ENCODE measurements at regions not wholly inside any gene's neighbourhood (a gene's known extent, or its start where the extent isn't known, plus 50 kb on each side); places are given as distances from the start of the nearest gene placed in this dataset.

- DNase-seq: no peak
Measured at GRCh38 chr12:127536833-127537428, 730.0 kb upstream of the TMEM132C start.

DNA sequence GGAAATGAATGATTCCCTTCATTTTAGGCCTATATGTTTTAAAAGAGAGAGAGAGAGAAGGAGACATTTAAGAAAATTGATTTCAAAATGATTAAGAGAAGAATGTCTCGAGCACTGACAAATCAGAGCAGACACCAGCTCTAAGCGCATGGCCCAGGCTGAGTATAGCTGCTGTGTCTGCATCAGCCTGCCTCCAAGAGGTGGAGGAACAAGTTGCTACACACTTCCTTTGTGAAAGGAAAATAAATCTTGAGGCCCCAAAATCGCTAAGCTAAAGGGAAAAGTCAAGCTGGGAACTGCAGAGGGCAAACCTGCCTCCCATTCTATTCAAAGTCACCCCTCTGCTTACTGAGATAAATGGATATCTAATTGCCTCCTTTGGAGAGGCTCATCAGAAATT lies 728.7 kb upstream of the TMEM132C start:
- no peak for DNase-seq

- no peak for DNase-seq
Measured at GRCh38 chr12:127539226-127539858, 727.6 kb upstream of the TMEM132C start.

- DNase-seq: no peak
Measured at GRCh38 chr12:127542391-127542790, 724.6 kb upstream of the TMEM132C start.

- DNase-seq: no peak
Measured at GRCh38 chr12:127542931-127543330, 724.0 kb upstream of the TMEM132C start.

DNA sequence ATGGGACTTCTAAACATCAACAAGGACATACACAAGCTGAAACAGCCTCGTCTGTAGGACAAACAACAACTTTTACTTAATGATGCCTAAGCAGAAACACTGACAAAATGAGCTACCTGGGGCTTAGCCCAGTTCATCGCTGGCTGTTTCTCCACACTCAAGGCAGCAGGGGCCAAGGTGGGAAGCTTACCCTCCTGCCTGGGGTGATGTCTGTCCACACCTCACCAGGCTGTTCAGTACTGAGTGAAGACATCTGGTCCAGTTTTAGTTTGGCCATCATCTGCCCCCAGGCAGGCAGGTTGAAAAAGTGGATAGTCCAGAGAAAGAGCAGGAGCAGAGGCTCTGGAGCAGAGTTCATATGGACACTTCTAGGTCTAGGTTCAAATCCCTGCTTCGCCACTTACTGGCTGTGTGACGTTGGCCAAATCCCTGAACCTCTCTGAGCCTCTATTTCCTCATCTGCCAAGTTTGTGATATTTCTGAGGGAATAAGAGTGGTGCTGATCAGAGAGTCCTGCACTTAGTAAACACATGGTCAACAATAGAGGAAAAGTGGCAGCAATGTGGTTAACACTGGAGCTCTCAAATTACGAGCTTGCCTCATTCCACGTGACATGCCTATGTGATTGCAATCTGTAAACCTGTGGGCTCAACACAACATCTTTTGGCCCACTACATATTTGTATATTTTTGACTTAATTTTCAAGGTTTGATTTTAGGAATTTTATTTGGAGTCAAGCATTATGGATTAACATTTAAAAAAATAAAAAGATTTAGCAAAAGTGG lies 720.1 kb upstream of the TMEM132C start:
- DNase-seq: no peak

- DNase-seq: no peak
Measured at GRCh38 chr12:127548123-127548553, 718.8 kb upstream of the TMEM132C start.

- no peak for DNase-seq
Measured at GRCh38 chr12:127550271-127550670, 716.7 kb upstream of the TMEM132C start.

DNA sequence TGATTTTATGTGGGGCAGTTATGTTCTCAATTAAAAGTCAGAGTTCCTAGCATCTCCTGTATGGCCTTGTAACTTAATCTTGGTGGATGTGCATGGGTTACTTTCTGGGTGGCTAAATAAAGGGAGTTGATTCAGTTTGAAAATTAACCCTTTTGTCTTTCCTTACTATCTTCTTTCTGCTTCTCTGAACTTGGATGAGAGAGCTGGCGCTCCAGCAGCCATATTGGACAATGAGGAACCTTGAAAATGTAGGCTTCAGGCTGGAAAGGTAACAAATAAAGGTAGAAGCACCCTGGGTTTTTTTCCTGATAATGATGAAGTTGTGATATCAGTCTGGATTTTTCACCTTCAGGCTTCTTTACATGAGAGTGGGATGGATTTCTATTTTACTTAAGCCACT lies 714.1 kb upstream of the TMEM132C start:
- DNase-seq: no peak

GRCh38 chr12:127555071-127555470 lies 711.9 kb upstream of the TMEM132C start:
- DNase-seq: no peak

- DNase-seq: no peak
Measured at GRCh38 chr12:127556231-127556886, 710.6 kb upstream of the TMEM132C start.

DNA sequence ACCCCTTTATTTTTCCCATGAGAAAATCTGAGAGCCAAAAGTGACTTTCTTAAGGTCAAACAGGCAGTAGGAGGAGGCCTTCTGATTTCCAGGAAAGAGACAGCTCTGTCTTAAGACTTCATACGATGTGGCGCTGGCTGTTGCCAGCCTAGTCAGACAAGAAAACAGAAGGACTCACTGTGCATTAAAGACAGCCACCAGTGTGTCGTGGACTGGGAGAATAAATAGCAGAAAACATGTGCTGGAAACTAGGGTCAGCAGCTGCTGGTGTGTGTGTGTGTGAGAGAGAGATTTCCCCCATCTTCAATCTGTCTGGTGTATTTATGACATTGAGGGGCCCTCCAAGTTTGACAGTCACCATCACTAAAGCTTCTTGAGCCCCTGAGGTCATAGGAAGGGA lies 708.6 kb upstream of the TMEM132C start:
- no peak for DNase-seq

GRCh38 chr12:127559349-127560040 lies 707.5 kb upstream of the TMEM132C start:
- DNase-seq: peak; percentile 58

- DNase-seq: no peak
Measured at GRCh38 chr12:127560041-127560478, 706.9 kb upstream of the TMEM132C start.

DNA sequence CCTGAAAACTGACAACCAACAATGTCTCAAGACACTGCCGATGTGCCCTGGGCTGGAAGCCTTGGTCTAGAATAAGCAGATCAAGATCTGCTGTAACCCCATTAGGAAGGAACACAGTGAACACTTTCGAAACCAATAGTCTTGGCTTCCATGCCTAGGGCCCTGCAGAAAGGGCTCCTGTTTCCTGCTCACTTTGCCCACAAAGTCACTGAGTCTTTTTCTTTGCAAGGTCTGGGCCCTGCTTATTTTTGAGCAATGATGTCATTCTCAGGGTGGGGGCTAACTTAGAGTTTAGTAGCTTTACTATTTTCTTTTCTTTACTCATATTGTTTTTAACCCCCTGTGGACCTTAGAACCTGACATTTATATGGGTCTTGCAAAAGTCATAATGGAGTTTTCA lies 704.2 kb upstream of the TMEM132C start:
- DNase-seq: no peak

DNA sequence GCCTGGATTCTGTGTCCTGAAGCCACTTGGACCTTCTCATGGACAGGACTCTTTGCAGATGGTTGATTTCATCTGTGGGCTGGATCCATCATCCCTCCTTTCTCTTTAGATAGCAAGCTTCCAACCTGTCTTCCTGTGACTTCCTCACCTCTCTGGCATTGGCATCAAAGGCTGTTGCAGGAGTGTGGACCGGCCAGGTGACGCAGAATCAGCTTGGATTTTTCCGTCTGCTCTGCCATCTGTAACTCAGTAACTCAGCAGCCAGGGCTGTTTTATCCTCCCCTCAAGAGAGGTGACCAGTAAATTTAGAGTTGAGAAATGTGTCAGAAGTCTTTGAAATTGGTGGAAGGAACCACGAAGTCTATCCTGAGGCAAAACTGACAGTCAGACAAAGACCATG lies 701.7 kb upstream of the TMEM132C start:
- DNase-seq: no peak

DNA sequence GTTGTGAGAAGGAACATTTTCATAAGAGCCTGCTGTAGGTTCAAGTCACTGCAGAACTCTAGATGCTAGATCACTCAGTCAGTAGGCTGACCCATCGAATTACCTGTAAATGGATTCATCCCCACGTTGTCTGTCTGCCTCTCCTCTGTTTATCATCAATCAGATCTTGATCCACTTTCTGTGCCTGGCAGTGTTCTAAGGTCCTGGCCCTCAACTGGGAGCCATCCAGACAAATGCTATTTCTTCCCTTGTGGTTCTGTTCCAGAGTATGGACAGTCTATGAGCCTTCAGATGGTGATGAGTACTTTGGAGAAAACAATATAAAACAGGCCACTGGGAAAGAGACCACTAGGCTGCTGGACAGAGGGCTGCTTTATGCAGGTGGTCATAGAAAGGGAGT lies 699.4 kb upstream of the TMEM132C start:
- no peak for DNase-seq

- DNase-seq: no peak
Measured at GRCh38 chr12:127570387-127570786, 696.6 kb upstream of the TMEM132C start.

DNA sequence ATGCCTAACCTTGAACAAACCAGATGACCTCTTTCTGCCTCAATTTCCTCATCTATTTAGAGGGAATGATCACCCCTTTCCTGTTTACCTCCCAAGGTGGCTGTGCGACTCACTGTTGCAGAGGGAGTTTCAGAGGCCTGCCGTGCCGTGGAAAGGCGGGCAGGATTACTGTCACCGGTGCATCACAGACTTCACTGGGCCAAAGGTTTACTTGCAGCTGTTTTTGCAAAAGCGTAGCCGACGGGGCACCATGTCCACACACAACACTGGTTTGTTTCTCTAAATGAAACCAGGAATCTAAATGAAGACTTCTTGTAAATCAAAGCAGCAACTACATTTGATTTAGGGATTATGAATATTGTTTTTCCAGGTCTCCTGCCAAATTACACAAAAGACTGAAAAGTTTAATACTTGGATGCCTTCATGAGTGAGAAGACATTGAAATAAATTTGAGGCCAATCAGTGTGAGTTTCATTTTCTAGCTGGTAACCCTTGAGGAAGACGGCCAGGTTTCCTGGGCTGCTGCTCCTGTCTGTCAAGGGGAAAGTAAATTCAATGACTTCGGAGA lies 696.1 kb upstream of the TMEM132C start:
- no peak for DNase-seq

DNA sequence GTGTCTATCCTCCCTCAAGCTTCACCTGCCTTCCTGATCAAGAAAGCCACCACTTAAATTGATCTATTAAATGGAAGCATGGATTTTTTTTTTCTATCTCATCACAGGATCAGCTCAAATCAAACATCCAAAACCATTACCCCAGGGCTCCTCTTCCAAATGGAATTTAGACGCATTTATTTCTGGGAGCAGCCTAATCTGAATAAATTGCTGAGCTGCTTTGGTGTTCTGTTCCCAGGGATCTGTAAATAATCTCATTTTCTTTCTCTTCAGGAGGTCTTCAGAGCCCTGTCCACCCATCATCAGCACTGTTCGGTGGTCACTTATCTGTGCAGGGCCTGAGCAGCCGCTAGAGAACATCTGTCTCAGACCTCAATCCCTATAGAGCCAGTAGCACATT lies 695.4 kb upstream of the TMEM132C start:
- no peak for DNase-seq

DNA sequence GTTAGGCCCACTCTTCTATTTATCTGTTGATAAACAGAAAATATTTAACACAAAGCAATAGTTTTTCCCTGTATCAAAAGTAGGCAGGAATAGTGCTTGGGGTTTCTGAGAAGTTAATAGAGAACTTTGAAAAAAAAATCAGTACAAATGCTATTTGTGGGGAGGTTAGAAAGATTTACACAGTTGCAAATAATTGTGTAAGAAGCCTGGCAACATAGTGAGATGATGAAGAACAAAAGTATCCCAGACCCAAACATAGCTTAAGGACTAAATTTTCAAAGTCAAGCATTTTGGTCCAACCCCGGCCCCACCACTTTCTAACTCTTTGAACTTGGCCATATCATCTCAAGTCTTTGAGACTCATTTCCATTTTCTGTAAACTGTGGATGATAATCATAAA lies 687.5 kb upstream of the TMEM132C start:
- DNase-seq: no peak

- no peak for DNase-seq
Measured at GRCh38 chr12:127582074-127582473, 684.9 kb upstream of the TMEM132C start.

GRCh38 chr12:127583041-127583440 lies 683.9 kb upstream of the TMEM132C start:
- DNase-seq: no peak
